H4 (cell line): ENCODE measurements at regions not wholly inside any gene's neighbourhood (a gene's known extent, or its start where the extent isn't known, plus 50 kb on each side); places are given as distances from the start of the nearest gene placed in this dataset.
"Not testable (repeated sequence)": the region's sequence is repeated elsewhere in the genome, so short reads cannot be mapped to it uniquely, and the experiment has no call there.

Experiments
- DNase-seq: peaks from one replicate; pipeline ENCODE4 v3.0.0-alpha.2; 2015; ENCODE audit warnings: low spot score

- DNase-seq: no peak
Observed at GRCh38 chr4:62543002-62543401, 1342.9 kb downstream of the ADGRL3 start.

GRCh38 chr4:62533573-62533972 is 1333.4 kb downstream of the ADGRL3 start:
- no peak for DNase-seq

GRCh38 chr4:62531731-62532130 is 1331.6 kb downstream of the ADGRL3 start:
- no peak for DNase-seq

GRCh38 chr4:62531264-62531663 is 1331.1 kb downstream of the ADGRL3 start:
- DNase-seq: no peak

- no peak for DNase-seq
Observed at GRCh38 chr4:62528874-62529273, 1328.7 kb downstream of the ADGRL3 start.

- no peak for DNase-seq
Observed at GRCh38 chr4:62526671-62527070, 1326.5 kb downstream of the ADGRL3 start.

GRCh38 chr4:62523256-62523655 is 1323.1 kb downstream of the ADGRL3 start:
- no peak for DNase-seq

GRCh38 chr4:62522273-62522672 is 1322.1 kb downstream of the ADGRL3 start:
- DNase-seq: no peak

- DNase-seq: no peak
Observed at GRCh38 chr4:62517716-62518115, 1317.6 kb downstream of the ADGRL3 start.

GRCh38 chr4:62513306-62513705 is 1313.2 kb downstream of the ADGRL3 start:
- DNase-seq: no peak

- DNase-seq: no peak
Observed at GRCh38 chr4:62512271-62512670, 1312.1 kb downstream of the ADGRL3 start.

- no peak for DNase-seq
Observed at GRCh38 chr4:62510228-62510627, 1310.1 kb downstream of the ADGRL3 start.

GRCh38 chr4:62500296-62500695 is 1300.2 kb downstream of the ADGRL3 start:
- DNase-seq: no peak

GRCh38 chr4:62495032-62495431 is 1294.9 kb downstream of the ADGRL3 start:
- DNase-seq: no peak

- DNase-seq: not testable (repeated sequence)
Observed at GRCh38 chr4:62491756-62492155, 1291.6 kb downstream of the ADGRL3 start.

- no peak for DNase-seq
Observed at GRCh38 chr4:62490635-62491034, 1290.5 kb downstream of the ADGRL3 start.

- no peak for DNase-seq
Observed at GRCh38 chr4:62487016-62487415, 1286.9 kb downstream of the ADGRL3 start.

GRCh38 chr4:62484357-62484756 is 1284.2 kb downstream of the ADGRL3 start:
- no peak for DNase-seq

- no peak for DNase-seq
Observed at GRCh38 chr4:62482355-62482754, 1282.2 kb downstream of the ADGRL3 start.

- no peak for DNase-seq
Observed at GRCh38 chr4:62475596-62475995, 1275.5 kb downstream of the ADGRL3 start.

GRCh38 chr4:62474802-62475201 is 1274.7 kb downstream of the ADGRL3 start:
- DNase-seq: no peak

- DNase-seq: no peak
Observed at GRCh38 chr4:62471021-62471420, 1270.9 kb downstream of the ADGRL3 start.

- DNase-seq: no peak
Observed at GRCh38 chr4:62470421-62470983, 1270.4 kb downstream of the ADGRL3 start.

GRCh38 chr4:62470020-62470419 is 1269.9 kb downstream of the ADGRL3 start:
- no peak for DNase-seq
